Adrenal gland (tissue), 9 donors: ENCODE measurements at regions not wholly inside any gene's neighbourhood (a gene's known extent, or its start where the extent isn't known, plus 50 kb on each side); places are given as distances from the start of the nearest gene placed in this dataset.

Source experiments
- DNase-seq, 7 donors: peaks; one replicate each; pipeline ENCODE4 v3.0.0-alpha.2; 2019 to 2020
- H3K27ac ChIP-seq, 5 donors: fragments of 200-600 bp; sonication (generic) in 4 of 5; 1 replicate in 3 of 5; 2 replicates in 2 of 5; pipeline versions ENCODE4 v1.5.1 to v1.8.0; 2016 to 2020; ENCODE audit warnings: mild to moderate bottlenecking in 1 of 5
- H3K27me3 ChIP-seq: fragments of 200-600 bp; 2 replicates; pipeline ENCODE4 v1.8.0; 2021
- H3K36me3 ChIP-seq, 2 donors: fragments of 200-600 bp; replicated peaks in 1 of 2; 1 replicate in 1 of 2; 2 replicates in 1 of 2; pipeline versions ENCODE4 v1.5.1 to v1.8.0; 2018 to 2022
- H3K4me1 ChIP-seq, 2 donors: fragments of 200-600 bp; replicated peaks in 1 of 2; 1 replicate in 1 of 2; 2 replicates in 1 of 2; pipeline versions ENCODE4 v1.5.1 to v1.8.0; 2018 to 2021
- H3K4me3 ChIP-seq, 4 donors: fragments of 200-600 bp; sonication (generic) in 3 of 4; one replicate each; pipeline ENCODE4 v1.5.1; 2016 to 2018
- H3K9me3 ChIP-seq, 3 donors: fragments of 200-600 bp; sonication (generic) in 1 of 3; replicated peaks in 1 of 3; 1 replicate in 2 of 3; 2 replicates in 1 of 3; pipeline versions ENCODE4 v1.5.1 to v1.8.0; 2016 to 2021
- POLR2A ChIP-seq, 2 donors: fragments of 450-650 bp; IDR thresholded peaks; one replicate each; pipeline ENCODE4 v1.6.1; 2017; ENCODE audit warnings: antibody characterized with exemption in 2 of 2, mild to moderate bottlenecking in 2 of 2, moderate library complexity in 1 of 2
- WGBS, 4 donors: extraction: QIAGEN DNeasy Blood & Tissue Kit in 2 of 4; methylation state at CpG; one replicate each; pipeline versions ENCODE4 v1.1.5 to v1.1.7; 2013 to 2017; 5-methylcytosine and 5-hydroxymethylcytosine counted together
- intact Hi-C, 2 donors: fragments of 100-400 bp; cut with DNase I; formaldehyde crosslinking; loops; one replicate each; pipeline versions ENCODE4 v1.14.1 to v1.15.0; 2022 to 2023
- TF ChIP-seq, protein P1 (sequence below), 6 experiments: fragments of 450-650 bp in 4 of 6; fragments of 200-600 bp in 2 of 6; sonication (generic) in 1 of 6; IDR thresholded peaks; 1 replicate in 5 of 6; 2 replicates in 1 of 6; pipeline versions ENCODE4 v1.5.1 to v1.8.0; 2016 to 2021; ENCODE audit warnings: antibody characterized with exemption in 6 of 6, mild to moderate bottlenecking in 2 of 6, moderate library complexity in 1 of 6
- donor health status: healthy with polysubstance abuse.
- donor health status: Bipolar disorder and iron deficiency.
- donor health status: DM: yes; HTN: yes; CAD: no.
- donor health status: DM: no; HTN: no; CAD: no.
- donor health status: DM: no; HTN: no; CAD: no.

DNA sequence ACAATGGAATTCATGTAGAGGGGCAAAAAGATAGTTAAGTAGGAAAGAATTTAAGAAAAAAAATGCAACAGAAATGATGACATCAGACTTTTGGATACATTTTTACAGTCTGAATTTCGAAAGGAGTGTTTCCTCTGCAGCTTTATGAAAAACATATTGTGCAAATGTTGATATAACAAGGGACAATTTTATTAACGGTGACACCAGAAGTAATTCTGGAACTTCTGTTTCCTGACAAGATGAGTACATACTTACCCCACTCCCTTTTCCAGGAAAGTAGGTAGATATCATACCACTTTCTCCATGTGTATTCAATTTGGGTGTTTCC lies 369.6 kb downstream of the FBXO15 start:
- intact Hi-C loops: no loop called here
- no peak for DNase-seq

DNA sequence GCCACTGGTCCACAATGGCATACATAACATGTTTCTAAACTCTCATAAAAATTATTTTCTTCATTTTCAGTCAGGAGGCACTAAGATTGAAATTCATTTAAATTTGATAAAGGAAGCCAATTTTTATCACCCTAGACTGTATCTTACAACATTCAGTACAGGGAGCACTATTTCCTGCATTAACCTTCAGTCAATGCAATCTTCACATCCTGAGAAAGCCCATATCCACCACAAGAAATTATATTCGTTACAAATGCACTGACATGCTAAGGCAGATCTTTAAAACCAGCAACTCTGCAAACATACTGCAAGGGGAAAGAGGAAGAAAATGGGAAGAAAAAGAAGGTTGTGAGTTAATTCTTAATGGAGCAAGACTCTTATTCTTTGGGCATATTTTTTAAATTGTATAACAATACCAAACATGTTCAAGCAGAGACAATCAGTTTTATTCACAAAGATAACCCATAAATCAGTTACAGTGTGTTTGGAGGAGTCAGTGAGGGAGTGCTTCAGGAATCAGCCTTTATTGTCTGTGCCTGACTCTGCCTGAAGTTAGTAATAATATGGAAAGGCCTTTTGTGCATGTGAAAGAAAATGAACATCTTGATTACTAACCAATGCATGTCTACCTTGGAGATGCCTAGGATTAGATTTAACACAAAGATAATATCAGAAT lies 370.1 kb downstream of the FBXO15 start:
- H3K36me3 ChIP-seq: no peaks in the 10 kb centered on the region
- DNase-seq: no peak
- H3K4me1 ChIP-seq: no peaks in the 10 kb centered on the region
- WGBS, 4 donors: 25 to 45% (median 39%) methylated on average over 1 of the region's 1 CpG
- TF ChIP-seq POLR2A (IDR thresholded peaks at IDR 0.05): no peak
- TF ChIP-seq, protein P1, sequence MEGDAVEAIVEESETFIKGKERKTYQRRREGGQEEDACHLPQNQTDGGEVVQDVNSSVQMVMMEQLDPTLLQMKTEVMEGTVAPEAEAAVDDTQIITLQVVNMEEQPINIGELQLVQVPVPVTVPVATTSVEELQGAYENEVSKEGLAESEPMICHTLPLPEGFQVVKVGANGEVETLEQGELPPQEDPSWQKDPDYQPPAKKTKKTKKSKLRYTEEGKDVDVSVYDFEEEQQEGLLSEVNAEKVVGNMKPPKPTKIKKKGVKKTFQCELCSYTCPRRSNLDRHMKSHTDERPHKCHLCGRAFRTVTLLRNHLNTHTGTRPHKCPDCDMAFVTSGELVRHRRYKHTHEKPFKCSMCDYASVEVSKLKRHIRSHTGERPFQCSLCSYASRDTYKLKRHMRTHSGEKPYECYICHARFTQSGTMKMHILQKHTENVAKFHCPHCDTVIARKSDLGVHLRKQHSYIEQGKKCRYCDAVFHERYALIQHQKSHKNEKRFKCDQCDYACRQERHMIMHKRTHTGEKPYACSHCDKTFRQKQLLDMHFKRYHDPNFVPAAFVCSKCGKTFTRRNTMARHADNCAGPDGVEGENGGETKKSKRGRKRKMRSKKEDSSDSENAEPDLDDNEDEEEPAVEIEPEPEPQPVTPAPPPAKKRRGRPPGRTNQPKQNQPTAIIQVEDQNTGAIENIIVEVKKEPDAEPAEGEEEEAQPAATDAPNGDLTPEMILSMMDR (IDR thresholded peaks at IDR 0.05): no peak
- no peaks in the 10 kb centered on the region for H3K27me3 ChIP-seq
- H3K9me3 ChIP-seq: no peaks in the 10 kb centered on the region
- no peak overlapping the region for H3K27ac ChIP-seq
- intact Hi-C loops: no loop called here
- H3K4me3 ChIP-seq: no peak overlapping the region

More for the DNA sequence above, 369.6 kb downstream of the FBXO15 start:
- TF ChIP-seq, protein P1 (IDR thresholded peaks at IDR 0.05): no peak
- TF ChIP-seq POLR2A (IDR thresholded peaks at IDR 0.05): no peak
- Histone ChIP-seq H3K9me3 (no peaks in the 10 kb centered on the region), H3K4me1 (no peaks in the 10 kb centered on the region), H3K27ac (no peak overlapping the region), H3K4me3 (no peak overlapping the region), H3K36me3 (no peaks in the 10 kb centered on the region), H3K27me3 (no peaks in the 10 kb centered on the region)
- WGBS, 4 donors: 35 to 44% (median 38%) methylated on average over 2 of the region's 2 CpGs

DNA sequence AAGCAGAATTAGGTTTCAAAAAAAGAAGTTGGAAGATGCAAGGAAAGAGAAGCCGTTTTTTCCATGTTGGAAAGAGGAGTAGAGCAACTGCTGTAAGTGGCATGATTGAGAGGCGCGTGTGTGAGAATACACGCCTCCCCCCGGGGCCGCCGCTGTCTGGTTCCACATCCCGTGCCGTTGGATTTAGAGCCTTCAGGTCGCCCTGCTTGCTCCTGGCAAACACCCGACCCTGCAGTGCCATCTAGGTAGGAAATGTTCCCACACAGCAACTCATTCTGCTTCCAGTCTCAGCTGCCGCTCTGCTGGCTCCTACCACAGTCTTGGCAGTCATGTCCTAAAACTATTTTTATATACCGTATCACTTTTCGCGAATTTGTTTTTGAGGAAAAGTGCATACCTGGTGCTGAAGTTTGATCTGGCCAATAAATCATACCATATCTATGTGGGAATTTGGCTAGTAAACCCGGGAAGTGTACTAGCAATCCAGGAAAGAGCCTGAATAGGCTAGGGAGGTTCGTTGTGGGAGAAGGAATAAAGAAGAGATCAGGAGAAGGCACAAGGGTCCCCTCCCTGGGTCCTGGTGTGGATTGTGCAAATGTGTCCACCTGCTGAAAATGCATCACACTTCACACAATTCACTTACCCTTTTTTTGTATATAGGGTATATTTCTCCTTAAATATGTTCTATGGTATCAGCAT lies 372.7 kb downstream of the FBXO15 start:
- intact Hi-C loops: no loop called here
- H3K9me3 ChIP-seq: no peaks in the 10 kb centered on the region
- no peaks in the 10 kb centered on the region for H3K4me1 ChIP-seq
- H3K27ac ChIP-seq: no peak overlapping the region
- H3K27me3 ChIP-seq: no peaks in the 10 kb centered on the region
- no peak for DNase-seq
- H3K4me3 ChIP-seq: no peak overlapping the region
- no peaks in the 10 kb centered on the region for H3K36me3 ChIP-seq
- TF ChIP-seq, protein P1 (IDR thresholded peaks at IDR 0.05): no peak
- TF ChIP-seq POLR2A (IDR thresholded peaks at IDR 0.05): no peak
- 61 to 66% (median 63%) methylated on average over 17 of the region's 17 CpGs for WGBS, 4 donors

DNA sequence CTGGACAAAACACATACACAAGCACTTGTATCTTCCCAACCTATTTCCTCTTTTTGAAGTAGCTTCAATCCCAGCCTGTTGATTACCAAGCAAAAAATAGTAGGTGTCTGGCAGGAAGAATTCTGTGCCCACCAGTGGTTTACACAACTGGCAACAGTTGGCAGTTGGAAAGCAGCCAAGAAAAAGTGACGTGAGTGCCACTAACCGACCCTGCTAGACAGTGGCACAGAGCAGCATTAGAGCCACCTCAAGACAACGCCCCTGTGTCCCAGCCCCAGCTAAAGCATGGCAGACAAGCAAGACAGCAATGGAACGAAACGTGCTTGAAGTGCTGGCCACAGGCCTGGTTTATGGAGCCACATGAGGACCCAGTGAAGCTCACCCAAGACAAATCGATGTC lies 379.6 kb downstream of the FBXO15 start:
- Histone ChIP-seq H3K27me3 (no peaks in the 10 kb centered on the region), H3K4me1 (no peaks in the 10 kb centered on the region), H3K27ac (no peak overlapping the region), H3K9me3 (no peaks in the 10 kb centered on the region), H3K4me3 (no peak overlapping the region), H3K36me3 (no peaks in the 10 kb centered on the region)
- no peak for DNase-seq
- 54 to 64% (median 57%) methylated on average over 4 to 6 of the region's 6 CpGs for WGBS, 4 donors
- intact Hi-C loops: no loop called here
- TF ChIP-seq, protein P1 (IDR thresholded peaks at IDR 0.05): no peak
- no peak for TF ChIP-seq POLR2A (IDR thresholded peaks at IDR 0.05)
